ENCODE measurements at regions not wholly inside any gene's neighbourhood (a gene's known extent, or its start where the extent isn't known, plus 50 kb on each side); places are given as distances from the start of the nearest gene placed in this dataset.
"Not testable (repeated sequence)": the region's sequence is repeated elsewhere in the genome, so short reads cannot be mapped to it uniquely, and the experiment has no call there.

- ATAC-seq (replicated peaks in 1 of 2) (no peak), DNase-seq (no peak)
- H3K4me3 Mint-ChIP-seq = no peak overlapping the region
- H3K9me3 Mint-ChIP-seq = no peaks in the 10 kb centered on the region
- H3K36me3 Mint-ChIP-seq (ENCODE audit: insufficient read depth in 2 of 2) = no peaks in the 10 kb centered on the region
- no peaks in the 10 kb centered on the region for H3K27me3 Mint-ChIP-seq (ENCODE audit: low read depth)
- no peak overlapping the region for H3K27ac Mint-ChIP-seq
- H3K4me1 Mint-ChIP-seq (ENCODE audit: low read depth) = no peaks in the 10 kb centered on the region
These were observed 124.0 kb upstream of the PPP1R26 start for GRCh38 chr9:135355521-135356011.

DNA sequence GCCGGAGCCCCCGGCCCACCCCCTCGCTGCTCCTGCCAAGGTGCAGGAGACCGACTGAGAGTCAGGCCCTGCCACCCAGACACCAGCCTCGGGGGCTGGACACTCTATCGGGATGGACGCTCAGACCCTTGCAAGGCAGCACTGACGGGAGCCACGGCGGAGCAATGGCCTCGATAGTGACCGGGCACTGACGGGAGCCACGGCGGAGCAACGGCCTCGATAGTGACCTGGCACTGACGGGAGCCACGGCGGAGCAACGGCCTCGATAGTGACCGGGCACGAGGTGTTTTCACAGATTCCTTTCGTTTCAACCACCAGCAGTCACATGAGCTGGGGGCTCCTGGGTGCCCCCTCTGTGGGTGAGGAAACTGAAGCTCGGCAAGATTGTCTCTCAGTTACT, 123.6 kb upstream of the PPP1R26 start:
- H3K9me3 Mint-ChIP-seq = no peaks in the 10 kb centered on the region
- no peak for DNase-seq
- no peaks in the 10 kb centered on the region for H3K27me3 Mint-ChIP-seq (ENCODE audit: low read depth)
- no peaks in the 10 kb centered on the region for H3K36me3 Mint-ChIP-seq (ENCODE audit: insufficient read depth in 2 of 2)
- no peak for ATAC-seq (replicated peaks in 1 of 2)
- no peaks in the 10 kb centered on the region for H3K4me1 Mint-ChIP-seq (ENCODE audit: low read depth)
- H3K27ac Mint-ChIP-seq = no peak overlapping the region
- H3K4me3 Mint-ChIP-seq = no peak overlapping the region

DNA sequence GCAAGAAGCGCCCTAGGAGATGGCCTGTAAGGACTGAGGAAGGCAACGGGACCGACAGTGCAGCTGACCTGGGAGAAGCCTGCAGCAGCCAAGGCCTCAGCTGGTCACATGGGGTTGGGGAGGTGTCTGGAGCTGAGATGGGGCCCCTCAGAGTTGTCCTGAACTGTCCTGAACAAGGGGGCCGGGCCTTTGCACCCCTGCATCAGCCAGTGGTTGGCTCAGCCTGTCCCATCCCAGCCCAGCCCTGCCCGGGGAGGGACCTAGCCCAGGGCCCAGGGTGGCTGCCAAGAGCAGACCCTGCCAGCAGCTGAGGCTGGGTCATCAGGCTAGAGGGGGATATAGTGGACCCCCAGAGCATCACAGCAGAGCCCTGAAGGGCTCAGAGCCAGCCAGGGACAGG, 122.8 kb upstream of the PPP1R26 start:
- Mint-ChIP-seq H3K27ac (no peak overlapping the region), H3K4me1 (ENCODE audit: low read depth) (no peaks in the 10 kb centered on the region), H3K4me3 (no peak overlapping the region), H3K9me3 (peaks cover 2 to 4% of the 10 kb centered on the region in 2 donors), H3K36me3 (ENCODE audit: insufficient read depth in 2 of 2) (no peaks in the 10 kb centered on the region), H3K27me3 (ENCODE audit: low read depth) (no peaks in the 10 kb centered on the region)
- ATAC-seq (replicated peaks in 1 of 2) (no peak), DNase-seq (no peak)

- ATAC-seq (replicated peaks in 1 of 2) = no peak
- Mint-ChIP-seq H3K4me3 (no peak overlapping the region), H3K27me3 (ENCODE audit: low read depth) (no peaks in the 10 kb centered on the region), H3K4me1 (ENCODE audit: low read depth) (no peaks in the 10 kb centered on the region), H3K27ac (no peak overlapping the region), H3K36me3 (ENCODE audit: insufficient read depth in 2 of 2) (no peaks in the 10 kb centered on the region), H3K9me3 (peaks cover 2 to 4% of the 10 kb centered on the region in 2 donors)
- DNase-seq = no peak
These were observed 121.6 kb upstream of the PPP1R26 start for GRCh38 chr9:135357863-135358551.

DNA sequence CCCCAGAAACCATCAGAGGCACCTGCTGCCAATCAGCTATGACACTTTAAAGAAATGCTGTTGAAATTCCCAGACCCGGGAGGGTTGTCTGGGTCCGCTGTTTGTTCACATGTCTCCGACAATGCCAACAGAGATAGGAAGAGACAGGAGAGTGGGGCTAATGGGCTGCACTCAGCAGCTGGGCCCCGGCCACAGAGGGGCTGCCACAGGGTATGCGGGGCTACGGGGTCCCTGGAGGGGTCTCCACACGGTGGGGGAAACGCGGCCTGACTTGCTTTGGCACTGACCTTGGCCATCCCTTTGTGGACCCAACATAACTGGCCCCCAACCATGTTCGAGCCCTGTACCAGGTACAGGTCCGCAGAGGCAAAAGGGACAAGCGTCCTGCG, 121.0 kb upstream of the PPP1R26 start:
- no peak for ATAC-seq (replicated peaks in 1 of 2)
- H3K27me3 Mint-ChIP-seq (ENCODE audit: low read depth) = no peaks in the 10 kb centered on the region
- no peaks in the 10 kb centered on the region for H3K4me1 Mint-ChIP-seq (ENCODE audit: low read depth)

GRCh38 chr9:135359764-135360163, 119.8 kb upstream of the PPP1R26 start:
- Mint-ChIP-seq H3K36me3 (ENCODE audit: insufficient read depth in 2 of 2) (no peaks in the 10 kb centered on the region), H3K4me1 (ENCODE audit: low read depth) (no peaks in the 10 kb centered on the region), H3K27ac (no peak overlapping the region), H3K27me3 (ENCODE audit: low read depth) (no peaks in the 10 kb centered on the region), H3K9me3 (peaks cover 2 to 4% of the 10 kb centered on the region in 2 donors), H3K4me3 (no peak overlapping the region)
- DNase-seq (no peak), ATAC-seq (replicated peaks in 1 of 2) (no peak)

More for the DNA sequence above, 121.0 kb upstream of the PPP1R26 start:
- no peak overlapping the region for H3K27ac Mint-ChIP-seq
- H3K36me3 Mint-ChIP-seq (ENCODE audit: insufficient read depth in 2 of 2) = no peaks in the 10 kb centered on the region
- DNase-seq = no peak
- H3K4me3 Mint-ChIP-seq = no peak overlapping the region
- H3K9me3 Mint-ChIP-seq = peaks cover 2 to 4% of the 10 kb centered on the region in 2 donors

- H3K4me3 Mint-ChIP-seq = no peak overlapping the region
These were observed 119.0 kb upstream of the PPP1R26 start for GRCh38 chr9:135360617-135361016.

GRCh38 chr9:135361668-135362067, 117.9 kb upstream of the PPP1R26 start:
- H3K27ac Mint-ChIP-seq; H3K4me3 Mint-ChIP-seq; H3K9me3 Mint-ChIP-seq; DNase-seq; H3K36me3 Mint-ChIP-seq (ENCODE audit: insufficient read depth in 2 of 2); H3K27me3 Mint-ChIP-seq (ENCODE audit: low read depth); ATAC-seq (replicated peaks in 1 of 2); H3K4me1 Mint-ChIP-seq (ENCODE audit: low read depth): not testable (repeated sequence)

More at GRCh38 chr9:135360617-135361016, 119.0 kb upstream of the PPP1R26 start:
- no peaks in the 10 kb centered on the region for H3K4me1 Mint-ChIP-seq (ENCODE audit: low read depth)
- no peak for ATAC-seq (replicated peaks in 1 of 2)
- DNase-seq = no peak
- H3K27me3 Mint-ChIP-seq (ENCODE audit: low read depth) = no peaks in the 10 kb centered on the region
- H3K27ac Mint-ChIP-seq = no peak overlapping the region
- H3K9me3 Mint-ChIP-seq = peaks cover 2 to 4% of the 10 kb centered on the region in 2 donors
- H3K36me3 Mint-ChIP-seq (ENCODE audit: insufficient read depth in 2 of 2) = no peaks in the 10 kb centered on the region

- H3K27ac Mint-ChIP-seq = no peak overlapping the region
- no peak for ATAC-seq (replicated peaks in 1 of 2)
- peaks cover 2 to 4% of the 10 kb centered on the region in 2 donors for H3K9me3 Mint-ChIP-seq
- H3K27me3 Mint-ChIP-seq (ENCODE audit: low read depth) = no peaks in the 10 kb centered on the region
- DNase-seq = no peak
- H3K4me1 Mint-ChIP-seq (ENCODE audit: low read depth) = no peaks in the 10 kb centered on the region
- H3K36me3 Mint-ChIP-seq (ENCODE audit: insufficient read depth in 2 of 2) = no peaks in the 10 kb centered on the region
- H3K4me3 Mint-ChIP-seq = no peak overlapping the region
These were observed 116.0 kb upstream of the PPP1R26 start for GRCh38 chr9:135363596-135363995.

GRCh38 chr9:135365013-135365768, 114.4 kb upstream of the PPP1R26 start:
- ATAC-seq (replicated peaks in 1 of 2) (no peak), DNase-seq (no peak)
- Mint-ChIP-seq H3K36me3 (ENCODE audit: insufficient read depth in 2 of 2) (no peaks in the 10 kb centered on the region), H3K27ac (peak overlapping the region; percentile 57), H3K9me3 (peaks cover 2 to 4% of the 10 kb centered on the region in 2 donors), H3K4me3 (no peak overlapping the region), H3K4me1 (ENCODE audit: low read depth) (no peaks in the 10 kb centered on the region), H3K27me3 (ENCODE audit: low read depth) (no peaks in the 10 kb centered on the region)

DNA sequence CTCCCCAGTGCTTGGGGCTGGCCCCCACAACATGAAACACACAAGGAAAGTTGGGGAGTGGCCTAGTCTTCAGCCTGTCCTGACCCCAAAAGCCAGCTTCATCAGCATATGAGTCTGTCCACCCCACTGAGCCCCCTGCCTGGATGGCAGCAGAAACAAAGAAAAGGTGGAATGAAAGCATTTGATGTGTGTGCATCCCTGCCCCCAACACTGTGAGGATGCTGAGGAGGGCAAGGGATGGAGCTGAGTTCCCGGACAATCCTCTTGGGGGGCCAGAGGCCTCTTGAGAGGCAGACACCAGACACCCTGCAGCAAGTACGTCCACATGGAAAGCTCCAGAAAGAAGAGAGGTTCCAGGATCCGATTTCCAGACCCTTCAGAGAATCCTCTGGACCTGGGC, 113.5 kb upstream of the PPP1R26 start:
- DNase-seq (no peak), ATAC-seq (replicated peaks in 1 of 2) (no peak)
- H3K27ac Mint-ChIP-seq = no peak overlapping the region
- H3K36me3 Mint-ChIP-seq (ENCODE audit: insufficient read depth in 2 of 2) = no peaks in the 10 kb centered on the region
- H3K27me3 Mint-ChIP-seq (ENCODE audit: low read depth) = no peaks in the 10 kb centered on the region
- H3K9me3 Mint-ChIP-seq = peaks cover 2 to 4% of the 10 kb centered on the region in 2 donors
- no peak overlapping the region for H3K4me3 Mint-ChIP-seq
- no peaks in the 10 kb centered on the region for H3K4me1 Mint-ChIP-seq (ENCODE audit: low read depth)

DNA sequence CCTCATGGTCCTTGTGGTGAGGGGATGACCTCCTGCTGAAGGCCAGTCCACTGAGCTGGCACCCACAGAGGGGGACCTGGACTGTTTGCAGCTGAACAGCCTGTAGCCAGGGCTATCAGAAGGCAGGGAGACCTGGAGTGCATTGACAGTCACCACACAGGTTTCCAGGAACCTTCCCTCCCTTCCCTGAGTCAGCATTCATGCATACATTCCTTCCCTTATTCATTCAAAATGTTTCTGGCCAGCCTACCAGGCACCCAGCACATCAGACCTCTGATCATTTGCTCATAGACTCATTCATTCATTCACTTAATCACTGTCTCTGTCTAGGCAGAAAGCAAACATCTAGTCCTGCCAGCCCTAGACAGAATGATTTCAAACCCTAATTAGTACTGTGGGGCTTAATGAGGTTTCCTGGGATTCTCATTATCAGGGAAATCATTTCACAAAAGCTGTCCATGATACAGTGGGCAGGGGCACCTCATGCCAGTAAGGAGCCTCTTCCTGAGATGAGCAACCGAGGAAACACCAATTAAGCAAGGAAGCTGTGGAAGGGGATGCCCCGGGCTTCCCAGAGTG, 110.1 kb upstream of the PPP1R26 start:
- Mint-ChIP-seq H3K27me3 (ENCODE audit: low read depth) (no peaks in the 10 kb centered on the region), H3K4me3 (no peak overlapping the region), H3K27ac (no peak overlapping the region), H3K9me3 (no peaks in the 10 kb centered on the region), H3K36me3 (ENCODE audit: insufficient read depth in 2 of 2) (no peaks in the 10 kb centered on the region), H3K4me1 (ENCODE audit: low read depth) (no peaks in the 10 kb centered on the region)
- ATAC-seq (replicated peaks in 1 of 2) (no peak), DNase-seq (no peak)

Measured in activated T-cell treated with anti-CD3 and anti-CD28 coated beads, Interleukin-2, amount 50 U/mL, for 72 hours (primary cell).